ENCODE measurements at regions not wholly inside any gene's neighbourhood (a gene's known extent, or its start where the extent isn't known, plus 50 kb on each side); places are given as distances from the start of the nearest gene placed in this dataset.

DNA sequence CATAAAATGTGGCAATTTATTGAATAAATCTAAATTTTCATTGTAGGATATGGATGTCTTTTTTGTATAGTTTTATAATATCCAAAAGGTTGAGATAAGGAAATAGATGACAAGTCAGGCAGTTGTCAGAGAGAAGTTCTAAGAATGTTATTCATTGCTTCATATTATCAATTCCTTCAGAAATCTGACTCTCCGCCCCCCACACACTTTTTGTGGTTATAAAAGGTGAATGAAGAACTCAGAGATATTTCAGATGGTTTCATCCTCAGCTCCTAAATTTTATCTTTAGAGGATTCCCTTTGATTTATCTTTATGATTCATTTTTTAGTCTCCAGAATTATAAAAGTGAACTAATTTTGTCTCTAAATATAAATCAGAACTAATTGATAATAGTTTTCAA, 136.1 kb upstream of the NOX3 start:
- no peak for TF ChIP-seq EZH2 (IDR thresholded peaks at IDR 0.05; ENCODE audit: insufficient read depth, poor library complexity, severe bottlenecking)
- no peak for TF ChIP-seq EZH2phosphoT487 (IDR thresholded peaks at IDR 0.05; ENCODE audit: insufficient read depth, low read depth)
- no peak overlapping the region for H3K4me3 ChIP-seq
- H3K27me3 ChIP-seq (replicated peaks; ENCODE audit: insufficient read depth), result no peaks in the 10 kb centered on the region
- in situ Hi-C loops (cut with MboI), result no loop called here
- H3K4me1 ChIP-seq (ENCODE audit: insufficient read depth), result no peaks in the 10 kb centered on the region
- H4K20me1 ChIP-seq (ENCODE audit: insufficient read depth), result no peaks in the 10 kb centered on the region
- H3K4me2 ChIP-seq (ENCODE audit: unreplicated experiment), result no peak overlapping the region
- H3K36me3 ChIP-seq (ENCODE audit: low read depth), result no peaks in the 10 kb centered on the region
- H3K9ac ChIP-seq, result no peak overlapping the region
- H3F3A ChIP-seq (ENCODE audit: insufficient read depth), result no peaks in the 10 kb centered on the region
- no peak overlapping the region for H3K27ac ChIP-seq
- H3K79me2 ChIP-seq (ENCODE audit: insufficient read depth), result no peaks in the 10 kb centered on the region
- no peak for DNase-seq
- H2AFZ ChIP-seq, result no peak overlapping the region
- WGBS, 2 experiments (ENCODE audit: low coverage in 1 of 2, low lambda C conversion rate in 2 of 2, missing lambda C conversion rate in 2 of 2), result 49 to 58% methylated on average over 1 of the region's 1 CpG
- H3K9me2 ChIP-seq (ENCODE audit: insufficient read depth), result no peaks in the 10 kb centered on the region
- H3K9me3 ChIP-seq (ENCODE audit: low read depth), result no peaks in the 10 kb centered on the region

DNA sequence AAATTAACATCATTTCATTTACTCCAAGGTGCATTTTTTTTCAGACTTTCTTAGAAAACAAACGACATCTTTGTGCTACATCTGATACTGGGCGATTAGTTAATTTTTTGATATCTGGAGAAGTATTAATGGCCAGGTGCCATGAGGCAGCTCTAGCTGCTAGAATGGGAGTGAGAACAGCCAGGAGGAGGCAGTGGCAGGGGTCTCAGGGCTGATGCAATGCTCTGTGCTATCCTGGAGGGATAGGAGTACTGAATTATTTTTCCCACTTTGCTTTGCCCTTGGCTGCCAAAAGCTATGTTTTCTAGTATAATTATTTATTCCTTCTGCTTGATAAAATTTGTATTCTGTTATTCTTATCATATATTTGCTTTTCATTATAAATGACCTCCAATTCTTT, 133.6 kb upstream of the NOX3 start:
- WGBS, 2 experiments (ENCODE audit: low coverage in 1 of 2, low lambda C conversion rate in 2 of 2, missing lambda C conversion rate in 2 of 2), result 60 to 74% methylated on average over 2 of the region's 2 CpGs
- Histone ChIP-seq H3K4me3 (no peak overlapping the region), H3K27me3 (replicated peaks; ENCODE audit: insufficient read depth) (no peaks in the 10 kb centered on the region), H2AFZ (no peak overlapping the region), H3K9me3 (ENCODE audit: low read depth) (no peaks in the 10 kb centered on the region), H3K36me3 (ENCODE audit: low read depth) (no peaks in the 10 kb centered on the region), H3K4me2 (ENCODE audit: unreplicated experiment) (no peak overlapping the region), H3F3A (ENCODE audit: insufficient read depth) (no peaks in the 10 kb centered on the region), H3K4me1 (ENCODE audit: insufficient read depth) (no peaks in the 10 kb centered on the region), H3K79me2 (ENCODE audit: insufficient read depth) (no peaks in the 10 kb centered on the region), H3K9ac (no peak overlapping the region), H4K20me1 (ENCODE audit: insufficient read depth) (no peaks in the 10 kb centered on the region), H3K9me2 (ENCODE audit: insufficient read depth) (no peaks in the 10 kb centered on the region), H3K27ac (no peak overlapping the region)
- in situ Hi-C loops (cut with MboI), result no loop called here
- DNase-seq, result no peak
- TF ChIP-seq EZH2phosphoT487 (IDR thresholded peaks at IDR 0.05; ENCODE audit: insufficient read depth, low read depth) (no peak), EZH2 (IDR thresholded peaks at IDR 0.05; ENCODE audit: insufficient read depth, poor library complexity, severe bottlenecking) (no peak)

DNA sequence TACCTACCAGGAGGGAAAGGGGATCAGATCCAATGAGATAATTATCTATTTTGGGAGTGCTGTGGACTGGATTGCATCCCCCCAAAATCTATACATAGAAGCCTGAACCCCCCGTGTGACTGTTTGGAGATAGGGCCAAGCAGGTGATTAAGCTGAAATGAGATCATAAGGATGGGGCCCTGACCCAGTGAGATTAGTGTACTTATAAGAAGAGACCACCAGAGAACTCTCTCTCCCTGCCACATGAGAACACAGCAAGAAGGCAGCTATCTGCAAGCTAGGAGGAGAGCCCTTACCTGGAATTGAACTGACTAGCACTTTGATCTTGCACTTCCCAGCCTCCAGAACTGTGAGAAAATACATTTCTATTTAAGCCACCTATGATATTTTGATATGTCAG, 132.2 kb upstream of the NOX3 start:
- TF ChIP-seq EZH2phosphoT487 (IDR thresholded peaks at IDR 0.05; ENCODE audit: insufficient read depth, low read depth) (no peak), EZH2 (IDR thresholded peaks at IDR 0.05; ENCODE audit: insufficient read depth, poor library complexity, severe bottlenecking) (no peak)
- in situ Hi-C loops (cut with MboI), result no loop called here
- Histone ChIP-seq H3F3A (ENCODE audit: insufficient read depth) (no peaks in the 10 kb centered on the region), H3K9me2 (ENCODE audit: insufficient read depth) (no peaks in the 10 kb centered on the region), H4K20me1 (ENCODE audit: insufficient read depth) (no peaks in the 10 kb centered on the region), H2AFZ (no peak overlapping the region), H3K4me3 (no peak overlapping the region), H3K27me3 (replicated peaks; ENCODE audit: insufficient read depth) (no peaks in the 10 kb centered on the region), H3K36me3 (ENCODE audit: low read depth) (no peaks in the 10 kb centered on the region), H3K9me3 (ENCODE audit: low read depth) (no peaks in the 10 kb centered on the region), H3K4me1 (ENCODE audit: insufficient read depth) (no peaks in the 10 kb centered on the region), H3K4me2 (ENCODE audit: unreplicated experiment) (no peak overlapping the region), H3K9ac (no peak overlapping the region), H3K27ac (no peak overlapping the region), H3K79me2 (ENCODE audit: insufficient read depth) (no peaks in the 10 kb centered on the region)
- DNase-seq, result no peak
- 45 to 58% methylated on average over 1 of the region's 1 CpG for WGBS, 2 experiments (ENCODE audit: low coverage in 1 of 2, low lambda C conversion rate in 2 of 2, missing lambda C conversion rate in 2 of 2)

DNA sequence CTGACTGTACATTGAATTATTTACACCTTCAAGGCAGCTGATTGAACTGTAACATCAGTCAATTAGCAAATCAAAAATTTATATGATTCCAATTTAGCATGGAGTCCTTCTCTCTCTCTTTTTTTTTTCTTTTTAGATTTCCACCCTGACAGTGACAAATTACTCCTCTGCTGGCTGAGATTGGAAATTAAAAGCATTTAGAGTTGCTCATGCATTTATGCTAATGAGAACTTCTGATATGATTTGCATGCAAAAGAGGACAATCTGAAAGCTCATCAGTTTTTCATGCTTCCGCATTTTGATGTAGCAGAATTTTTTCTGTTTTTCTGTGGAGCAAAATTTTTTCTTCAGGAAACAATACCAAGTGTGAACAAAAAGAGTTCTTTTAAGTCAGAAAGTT, 130.5 kb upstream of the NOX3 start:
- DNase-seq, result no peak
- no peak overlapping the region for H3K27ac ChIP-seq
- no peak overlapping the region for H3K9ac ChIP-seq
- WGBS, 2 experiments (ENCODE audit: low coverage in 1 of 2, low lambda C conversion rate in 2 of 2, missing lambda C conversion rate in 2 of 2), result 93 to 95% methylated on average over 1 of the region's 1 CpG
- H3K27me3 ChIP-seq (replicated peaks; ENCODE audit: insufficient read depth), result no peaks in the 10 kb centered on the region
- in situ Hi-C loops (cut with MboI), result no loop called here
- no peaks in the 10 kb centered on the region for H3K36me3 ChIP-seq (ENCODE audit: low read depth)
- no peaks in the 10 kb centered on the region for H4K20me1 ChIP-seq (ENCODE audit: insufficient read depth)
- no peak overlapping the region for H3K4me2 ChIP-seq (ENCODE audit: unreplicated experiment)
- no peaks in the 10 kb centered on the region for H3K4me1 ChIP-seq (ENCODE audit: insufficient read depth)
- no peak overlapping the region for H2AFZ ChIP-seq
- H3K79me2 ChIP-seq (ENCODE audit: insufficient read depth), result no peaks in the 10 kb centered on the region
- H3F3A ChIP-seq (ENCODE audit: insufficient read depth), result no peaks in the 10 kb centered on the region
- H3K9me2 ChIP-seq (ENCODE audit: insufficient read depth), result no peaks in the 10 kb centered on the region
- no peak for TF ChIP-seq EZH2 (IDR thresholded peaks at IDR 0.05; ENCODE audit: insufficient read depth, poor library complexity, severe bottlenecking)
- TF ChIP-seq EZH2phosphoT487 (IDR thresholded peaks at IDR 0.05; ENCODE audit: insufficient read depth, low read depth), result no peak
- no peak overlapping the region for H3K4me3 ChIP-seq
- H3K9me3 ChIP-seq (ENCODE audit: low read depth), result no peaks in the 10 kb centered on the region

DNA sequence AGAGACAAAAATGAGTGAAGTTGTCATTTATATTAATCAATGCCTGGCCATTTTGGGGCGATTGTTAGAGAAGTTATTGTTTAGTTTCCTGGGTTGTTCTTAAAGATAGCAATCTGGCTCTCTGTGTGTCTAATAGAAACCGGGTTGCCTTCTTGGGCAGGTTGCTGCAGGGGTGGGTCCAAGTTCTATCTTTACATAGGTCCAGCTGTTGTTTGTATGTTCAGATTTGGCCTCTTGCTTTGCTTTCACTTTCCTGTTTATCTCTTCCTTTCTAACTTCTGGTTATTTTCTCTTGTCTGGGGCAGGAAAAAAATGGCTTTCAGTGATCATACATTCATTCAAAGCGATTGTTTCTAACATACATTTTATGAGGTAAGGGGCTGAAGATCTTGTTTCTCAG, 128.4 kb upstream of the NOX3 start:
- no peak overlapping the region for H3K27ac ChIP-seq
- TF ChIP-seq EZH2 (IDR thresholded peaks at IDR 0.05; ENCODE audit: insufficient read depth, poor library complexity, severe bottlenecking) (no peak), EZH2phosphoT487 (IDR thresholded peaks at IDR 0.05; ENCODE audit: insufficient read depth, low read depth) (no peak)
- 61 to 63% methylated on average over 3 of the region's 3 CpGs for WGBS, 2 experiments (ENCODE audit: low coverage in 1 of 2, low lambda C conversion rate in 2 of 2, missing lambda C conversion rate in 2 of 2)
- no peak overlapping the region for H2AFZ ChIP-seq
- H3K4me2 ChIP-seq (ENCODE audit: unreplicated experiment), result no peak overlapping the region
- H4K20me1 ChIP-seq (ENCODE audit: insufficient read depth), result no peaks in the 10 kb centered on the region
- H3K4me1 ChIP-seq (ENCODE audit: insufficient read depth), result no peaks in the 10 kb centered on the region
- H3F3A ChIP-seq (ENCODE audit: insufficient read depth), result no peaks in the 10 kb centered on the region
- no peak overlapping the region for H3K4me3 ChIP-seq
- H3K9ac ChIP-seq, result no peak overlapping the region
- no peak for DNase-seq
- no peaks in the 10 kb centered on the region for H3K36me3 ChIP-seq (ENCODE audit: low read depth)
- in situ Hi-C loops (cut with MboI), result no loop called here
- H3K27me3 ChIP-seq (replicated peaks; ENCODE audit: insufficient read depth), result no peaks in the 10 kb centered on the region
- H3K9me2 ChIP-seq (ENCODE audit: insufficient read depth), result no peaks in the 10 kb centered on the region
- no peaks in the 10 kb centered on the region for H3K9me3 ChIP-seq (ENCODE audit: low read depth)
- no peaks in the 10 kb centered on the region for H3K79me2 ChIP-seq (ENCODE audit: insufficient read depth)

Measured in GM23248 (cell line).